Parathyroid adenoma (tissue), 2 donors: ENCODE measurements at regions not wholly inside any gene's neighbourhood (a gene's known extent, or its start where the extent isn't known, plus 50 kb on each side); places are given as distances from the start of the nearest gene placed in this dataset.

Experiments
- H2AFZ ChIP-seq: fragments of 300-600 bp; sonication (generic); one replicate; pipeline ENCODE4 v1.7.0; 2017; ENCODE audit warnings: antibody characterized with exemption, mild to moderate bottlenecking
- H3K27ac ChIP-seq: fragments of 300-600 bp; sonication (generic); one replicate; pipeline ENCODE4 v1.7.0; 2017
- H3K27me3 ChIP-seq: fragments of 300-600 bp; sonication (generic); one replicate; pipeline ENCODE4 v1.7.0; 2017; ENCODE audit warnings: low read length; ENCODE audit not compliant: control insufficient read depth, insufficient read depth
- H3K36me3 ChIP-seq: fragments of 300-600 bp; sonication (generic); one replicate; pipeline ENCODE4 v1.7.0; 2017; ENCODE audit warnings: low read length; ENCODE audit not compliant: control insufficient read depth, insufficient read depth
- H3K4me1 ChIP-seq: fragments of 300-600 bp; sonication (generic); one replicate; pipeline ENCODE4 v1.7.0; 2017; ENCODE audit warnings: control low read depth
- H3K4me2 ChIP-seq: fragments of 300-600 bp; sonication (generic); one replicate; pipeline ENCODE4 v1.7.0; 2017; ENCODE audit warnings: low read length
- H3K4me3 ChIP-seq: fragments of 300-600 bp; sonication (generic); one replicate; pipeline ENCODE4 v1.7.0; 2017; ENCODE audit warnings: low read depth, low read length
- H3K79me2 ChIP-seq: fragments of 300-600 bp; sonication (generic); one replicate; pipeline ENCODE4 v1.7.0; 2017; ENCODE audit warnings: control low read depth
- H3K9ac ChIP-seq: fragments of 300-600 bp; sonication (generic); one replicate; pipeline ENCODE4 v1.7.0; 2017; ENCODE audit warnings: mild to moderate bottlenecking
- H3K9me3 ChIP-seq: fragments of 300-600 bp; sonication (generic); one replicate; pipeline ENCODE4 v1.7.0; 2017; ENCODE audit warnings: low read length; ENCODE audit not compliant: control insufficient read depth
- CTCF ChIP-seq: fragments of 300-600 bp; sonication (generic); IDR thresholded peaks from one replicate; pipeline ENCODE4 v1.7.0; 2017; ENCODE audit warnings: antibody characterized with exemption, mild to moderate bottlenecking
- donor health status: primary hyperparathyroidism.

- no peaks in the 10 kb centered on the region for H3K9me3 ChIP-seq
- TF ChIP-seq CTCF = no peak
- H3K4me1 ChIP-seq = no peaks in the 10 kb centered on the region
- H3K27me3 ChIP-seq = no peaks in the 10 kb centered on the region
- no peak overlapping the region for H3K27ac ChIP-seq
- H3K4me3 ChIP-seq = no peak overlapping the region
- H3K36me3 ChIP-seq = no peaks in the 10 kb centered on the region
- H3K4me2 ChIP-seq = no peak overlapping the region
- H2AFZ ChIP-seq = no peak overlapping the region
- no peaks in the 10 kb centered on the region for H3K79me2 ChIP-seq
- no peak overlapping the region for H3K9ac ChIP-seq
These were observed 125.8 kb upstream of the ZNF804A start for GRCh38 chr2:184472481-184472880.

GRCh38 chr2:184481865-184482264, 116.5 kb upstream of the ZNF804A start:
- Histone ChIP-seq H3K4me3 (no peak overlapping the region), H3K9me3 (no peaks in the 10 kb centered on the region), H3K36me3 (no peaks in the 10 kb centered on the region), H3K4me1 (no peaks in the 10 kb centered on the region), H3K9ac (no peak overlapping the region), H3K27me3 (no peaks in the 10 kb centered on the region), H2AFZ (no peak overlapping the region), H3K79me2 (no peaks in the 10 kb centered on the region), H3K27ac (no peak overlapping the region), H3K4me2 (no peak overlapping the region)
- no peak for TF ChIP-seq CTCF

- Histone ChIP-seq H3K4me2 (no peak overlapping the region), H3K4me3 (no peak overlapping the region), H3K36me3 (no peaks in the 10 kb centered on the region), H2AFZ (no peak overlapping the region), H3K9ac (no peak overlapping the region), H3K79me2 (no peaks in the 10 kb centered on the region), H3K4me1 (no peaks in the 10 kb centered on the region), H3K9me3 (no peaks in the 10 kb centered on the region), H3K27me3 (no peaks in the 10 kb centered on the region), H3K27ac (no peak overlapping the region)
- TF ChIP-seq CTCF = no peak
These were observed 99.4 kb upstream of the ZNF804A start for GRCh38 chr2:184498936-184499335.

GRCh38 chr2:184504252-184504651, 94.1 kb upstream of the ZNF804A start:
- Histone ChIP-seq H3K9ac (no peak overlapping the region), H3K27me3 (no peaks in the 10 kb centered on the region), H2AFZ (no peak overlapping the region), H3K79me2 (no peaks in the 10 kb centered on the region), H3K36me3 (no peaks in the 10 kb centered on the region), H3K9me3 (no peaks in the 10 kb centered on the region), H3K27ac (no peak overlapping the region), H3K4me3 (no peak overlapping the region), H3K4me1 (no peaks in the 10 kb centered on the region), H3K4me2 (no peak overlapping the region)
- TF ChIP-seq CTCF = no peak

- TF ChIP-seq CTCF = no peak
- H3K27me3 ChIP-seq = no peaks in the 10 kb centered on the region
- H2AFZ ChIP-seq = no peak overlapping the region
- no peak overlapping the region for H3K9ac ChIP-seq
- H3K36me3 ChIP-seq = no peaks in the 10 kb centered on the region
- no peak overlapping the region for H3K4me3 ChIP-seq
- no peaks in the 10 kb centered on the region for H3K9me3 ChIP-seq
- H3K79me2 ChIP-seq = no peaks in the 10 kb centered on the region
- no peaks in the 10 kb centered on the region for H3K4me1 ChIP-seq
- H3K4me2 ChIP-seq = no peak overlapping the region
- H3K27ac ChIP-seq = no peak overlapping the region
These were observed 91.1 kb upstream of the ZNF804A start for GRCh38 chr2:184507254-184507653.
